ENCODE measurements at regions not wholly inside any gene's neighbourhood (a gene's known extent, or its start where the extent isn't known, plus 50 kb on each side); places are given as distances from the start of the nearest gene placed in this dataset.
"Not testable (repeated sequence)": the region's sequence is repeated elsewhere in the genome, so short reads cannot be mapped to it uniquely, and the experiment has no call there.

GRCh38 chr6:81937296-81937937 is 184.9 kb upstream of the TENT5A start:
- Histone ChIP-seq H3K36me3 (ENCODE audit: control insufficient read depth, insufficient read depth, low read length, severe bottlenecking) (no peaks in the 10 kb centered on the region), H3K4me1 (ENCODE audit: control insufficient read depth, insufficient read depth, low read length) (peaks cover 22% of the 10 kb centered on the region), H3K27me3 (replicated peaks; ENCODE audit: control insufficient read depth, insufficient read depth, low read length) (no peaks in the 10 kb centered on the region), H3K9ac (ENCODE audit: low read length) (no peak overlapping the region), H3K4me3 (ENCODE audit: low read length) (no peak overlapping the region), H3K9me3 (ENCODE audit: control insufficient read depth, low read length) (no peaks in the 10 kb centered on the region)
- DNase-seq (ENCODE audit: low read depth), result no peak

GRCh38 chr6:81934936-81935335 is 182.5 kb upstream of the TENT5A start:
- H3K27me3 ChIP-seq (replicated peaks; ENCODE audit: control insufficient read depth, insufficient read depth, low read length), result no peaks in the 10 kb centered on the region
- no peak overlapping the region for H3K9ac ChIP-seq (ENCODE audit: low read length)
- H3K9me3 ChIP-seq (ENCODE audit: control insufficient read depth, low read length), result no peaks in the 10 kb centered on the region
- peaks cover 24% of the 10 kb centered on the region for H3K4me1 ChIP-seq (ENCODE audit: control insufficient read depth, insufficient read depth, low read length)
- no peaks in the 10 kb centered on the region for H3K36me3 ChIP-seq (ENCODE audit: control insufficient read depth, insufficient read depth, low read length, severe bottlenecking)
- DNase-seq (ENCODE audit: low read depth), result no peak
- no peak overlapping the region for H3K4me3 ChIP-seq (ENCODE audit: low read length)

GRCh38 chr6:81933608-81934051 is 181.1 kb upstream of the TENT5A start:
- Histone ChIP-seq H3K27me3 (replicated peaks; ENCODE audit: control insufficient read depth, insufficient read depth, low read length) (no peaks in the 10 kb centered on the region), H3K4me1 (ENCODE audit: control insufficient read depth, insufficient read depth, low read length) (peaks cover 17% of the 10 kb centered on the region), H3K36me3 (ENCODE audit: control insufficient read depth, insufficient read depth, low read length, severe bottlenecking) (no peaks in the 10 kb centered on the region), H3K9ac (ENCODE audit: low read length) (no peak overlapping the region), H3K4me3 (ENCODE audit: low read length) (no peak overlapping the region), H3K9me3 (ENCODE audit: control insufficient read depth, low read length) (no peaks in the 10 kb centered on the region)
- no peak for DNase-seq (ENCODE audit: low read depth)

- H3K36me3 ChIP-seq (ENCODE audit: control insufficient read depth, insufficient read depth, low read length, severe bottlenecking), result no peaks in the 10 kb centered on the region
- no peak for DNase-seq (ENCODE audit: low read depth)
- no peak overlapping the region for H3K4me3 ChIP-seq (ENCODE audit: low read length)
- no peak overlapping the region for H3K9ac ChIP-seq (ENCODE audit: low read length)
- H3K4me1 ChIP-seq (ENCODE audit: control insufficient read depth, insufficient read depth, low read length), result peaks cover 12% of the 10 kb centered on the region
- no peaks in the 10 kb centered on the region for H3K9me3 ChIP-seq (ENCODE audit: control insufficient read depth, low read length)
- H3K27me3 ChIP-seq (replicated peaks; ENCODE audit: control insufficient read depth, insufficient read depth, low read length), result no peaks in the 10 kb centered on the region
Measured at GRCh38 chr6:81933089-81933488, 180.6 kb upstream of the TENT5A start.

- H3K9ac ChIP-seq (ENCODE audit: low read length); H3K9me3 ChIP-seq (ENCODE audit: control insufficient read depth, low read length); H3K4me1 ChIP-seq (ENCODE audit: control insufficient read depth, insufficient read depth, low read length); DNase-seq (ENCODE audit: low read depth); H3K4me3 ChIP-seq (ENCODE audit: low read length); H3K36me3 ChIP-seq (ENCODE audit: control insufficient read depth, insufficient read depth, low read length, severe bottlenecking); H3K27me3 ChIP-seq (replicated peaks; ENCODE audit: control insufficient read depth, insufficient read depth, low read length): not testable (repeated sequence)
Measured at GRCh38 chr6:81932448-81932847, 180.0 kb upstream of the TENT5A start.

GRCh38 chr6:81929828-81930227 is 177.3 kb upstream of the TENT5A start:
- Histone ChIP-seq H3K4me3 (ENCODE audit: low read length) (no peak overlapping the region), H3K9ac (ENCODE audit: low read length) (no peak overlapping the region), H3K36me3 (ENCODE audit: control insufficient read depth, insufficient read depth, low read length, severe bottlenecking) (no peaks in the 10 kb centered on the region), H3K4me1 (ENCODE audit: control insufficient read depth, insufficient read depth, low read length) (peaks cover 7% of the 10 kb centered on the region), H3K9me3 (ENCODE audit: control insufficient read depth, low read length) (no peaks in the 10 kb centered on the region), H3K27me3 (replicated peaks; ENCODE audit: control insufficient read depth, insufficient read depth, low read length) (no peaks in the 10 kb centered on the region)
- no peak for DNase-seq (ENCODE audit: low read depth)

GRCh38 chr6:81925201-81925600 is 172.7 kb upstream of the TENT5A start:
- DNase-seq (ENCODE audit: low read depth), result no peak
- peaks cover 6% of the 10 kb centered on the region for H3K9me3 ChIP-seq (ENCODE audit: control insufficient read depth, low read length)

GRCh38 chr6:81909981-81910900 is 157.8 kb upstream of the TENT5A start:
- Histone ChIP-seq H3K9me3 (ENCODE audit: control insufficient read depth, low read length) (no peaks in the 10 kb centered on the region), H3K4me3 (ENCODE audit: low read length) (no peak overlapping the region), H3K4me1 (ENCODE audit: control insufficient read depth, insufficient read depth, low read length) (no peaks in the 10 kb centered on the region), H3K27me3 (replicated peaks; ENCODE audit: control insufficient read depth, insufficient read depth, low read length) (no peaks in the 10 kb centered on the region), H3K36me3 (ENCODE audit: control insufficient read depth, insufficient read depth, low read length, severe bottlenecking) (no peaks in the 10 kb centered on the region), H3K9ac (ENCODE audit: low read length) (no peak overlapping the region)
- DNase-seq (ENCODE audit: low read depth), result no peak

More at GRCh38 chr6:81925201-81925600, 172.7 kb upstream of the TENT5A start:
- H3K9ac ChIP-seq (ENCODE audit: low read length), result no peak overlapping the region
- H3K36me3 ChIP-seq (ENCODE audit: control insufficient read depth, insufficient read depth, low read length, severe bottlenecking), result no peaks in the 10 kb centered on the region
- no peaks in the 10 kb centered on the region for H3K27me3 ChIP-seq (replicated peaks; ENCODE audit: control insufficient read depth, insufficient read depth, low read length)
- no peak overlapping the region for H3K4me3 ChIP-seq (ENCODE audit: low read length)
- H3K4me1 ChIP-seq (ENCODE audit: control insufficient read depth, insufficient read depth, low read length), result peaks cover 7% of the 10 kb centered on the region

- Histone ChIP-seq H3K4me1 (ENCODE audit: control insufficient read depth, insufficient read depth, low read length) (no peaks in the 10 kb centered on the region), H3K36me3 (ENCODE audit: control insufficient read depth, insufficient read depth, low read length, severe bottlenecking) (no peaks in the 10 kb centered on the region)
Measured at GRCh38 chr6:81909162-81909561, 156.7 kb upstream of the TENT5A start.

GRCh38 chr6:81906709-81907204 is 154.3 kb upstream of the TENT5A start:
- Histone ChIP-seq H3K4me1 (ENCODE audit: control insufficient read depth, insufficient read depth, low read length) (peaks cover 3% of the 10 kb centered on the region), H3K9me3 (ENCODE audit: control insufficient read depth, low read length) (peaks cover 4% of the 10 kb centered on the region), H3K4me3 (ENCODE audit: low read length) (no peak overlapping the region), H3K9ac (ENCODE audit: low read length) (no peak overlapping the region), H3K27me3 (replicated peaks; ENCODE audit: control insufficient read depth, insufficient read depth, low read length) (no peaks in the 10 kb centered on the region), H3K36me3 (ENCODE audit: control insufficient read depth, insufficient read depth, low read length, severe bottlenecking) (no peaks in the 10 kb centered on the region)
- no peak for DNase-seq (ENCODE audit: low read depth)

More at GRCh38 chr6:81909162-81909561, 156.7 kb upstream of the TENT5A start:
- Histone ChIP-seq H3K27me3 (replicated peaks; ENCODE audit: control insufficient read depth, insufficient read depth, low read length) (no peaks in the 10 kb centered on the region), H3K9ac (ENCODE audit: low read length) (no peak overlapping the region), H3K4me3 (ENCODE audit: low read length) (no peak overlapping the region), H3K9me3 (ENCODE audit: control insufficient read depth, low read length) (no peaks in the 10 kb centered on the region)
- DNase-seq (ENCODE audit: low read depth), result no peak

- no peak for DNase-seq (ENCODE audit: low read depth)
- no peak overlapping the region for H3K4me3 ChIP-seq (ENCODE audit: low read length)
- no peak overlapping the region for H3K9ac ChIP-seq (ENCODE audit: low read length)
- peaks cover 4% of the 10 kb centered on the region for H3K9me3 ChIP-seq (ENCODE audit: control insufficient read depth, low read length)
- peaks cover 8% of the 10 kb centered on the region for H3K4me1 ChIP-seq (ENCODE audit: control insufficient read depth, insufficient read depth, low read length)
- no peaks in the 10 kb centered on the region for H3K36me3 ChIP-seq (ENCODE audit: control insufficient read depth, insufficient read depth, low read length, severe bottlenecking)
- H3K27me3 ChIP-seq (replicated peaks; ENCODE audit: control insufficient read depth, insufficient read depth, low read length), result no peaks in the 10 kb centered on the region
Measured at GRCh38 chr6:81906041-81906440, 153.6 kb upstream of the TENT5A start.

Data from adipocyte (in vitro differentiated cells).